HepG2 (cell line): ENCODE measurements at regions not wholly inside any gene's neighbourhood (a gene's known extent, or its start where the extent isn't known, plus 50 kb on each side); places are given as distances from the start of the nearest gene placed in this dataset.

ENCODE experiments used
- EEA1 ChIP-seq: sonication (generic); formaldehyde crosslinking; IDR thresholded peaks from 2 replicates; pipeline ENCODE4 v1.5.1; 2020; ENCODE audit warnings: mild to moderate bottlenecking, missing genetic modification reagents, borderline replicate concordance
- HCFC1 ChIP-seq: fragments of 150-350 bp; IDR thresholded peaks from 2 replicates; pipeline ENCODE4 v1.6.1; 2014; ENCODE audit warnings: low read depth, low read length
- KLF15 ChIP-seq: sonication (generic); formaldehyde crosslinking; IDR thresholded peaks from 2 replicates; pipeline ENCODE4 v1.8.1; 2023; ENCODE audit warnings: borderline replicate concordance, mild to moderate bottlenecking, inconsistent platforms, missing genetic modification reagents, mixed read lengths
- KMT2B ChIP-seq: IDR thresholded peaks from 2 replicates; pipeline ENCODE4 v1.6.1; 2016; ENCODE audit warnings: missing genetic modification reagents, missing compliant biosample characterization
- SIX1 ChIP-seq: sonication (generic); formaldehyde crosslinking; IDR thresholded peaks from 2 replicates; pipeline ENCODE4 v1.4.0; 2020; ENCODE audit warnings: missing genetic modification reagents, borderline replicate concordance
- ZNF33B ChIP-seq: sonication (generic); formaldehyde crosslinking; IDR thresholded peaks from 2 replicates; pipeline ENCODE4 v1.5.1; 2020; ENCODE audit warnings: mild to moderate bottlenecking, missing genetic modification reagents
- TF ChIP-seq, protein P1 (sequence below), 2 experiments: sonication (generic) in 1 of 2; formaldehyde crosslinking in 1 of 2; IDR thresholded peaks; 2 replicates each; pipeline versions ENCODE4 v1.6.1 to v1.9.0; 2014 to 2022; ENCODE audit warnings: antibody characterized with exemption in 1 of 2, borderline replicate concordance in 1 of 2, inconsistent platforms in 1 of 2, low read depth in 1 of 2, missing genetic modification reagents in 1 of 2

DNA sequence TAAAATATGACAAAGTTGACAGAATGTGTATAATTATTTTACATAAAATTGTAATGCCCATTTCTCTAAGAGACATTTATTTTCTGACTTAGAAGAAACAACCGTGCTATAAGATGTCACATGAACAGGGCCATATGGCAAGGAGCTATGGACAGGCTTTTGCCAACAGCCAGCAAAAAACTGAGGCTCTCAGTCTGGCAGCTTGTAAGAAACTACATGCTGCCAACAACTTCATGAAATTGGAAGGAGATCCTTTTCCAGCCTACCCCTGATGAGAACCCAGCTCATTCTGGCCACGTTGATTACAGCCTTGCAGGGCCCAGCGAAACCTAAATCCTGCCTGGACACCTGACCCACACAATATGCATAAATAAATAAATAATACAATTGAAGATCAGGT lies 250.3 kb upstream of the ARSJ start (continued):
- TF ChIP-seq, protein P1, sequence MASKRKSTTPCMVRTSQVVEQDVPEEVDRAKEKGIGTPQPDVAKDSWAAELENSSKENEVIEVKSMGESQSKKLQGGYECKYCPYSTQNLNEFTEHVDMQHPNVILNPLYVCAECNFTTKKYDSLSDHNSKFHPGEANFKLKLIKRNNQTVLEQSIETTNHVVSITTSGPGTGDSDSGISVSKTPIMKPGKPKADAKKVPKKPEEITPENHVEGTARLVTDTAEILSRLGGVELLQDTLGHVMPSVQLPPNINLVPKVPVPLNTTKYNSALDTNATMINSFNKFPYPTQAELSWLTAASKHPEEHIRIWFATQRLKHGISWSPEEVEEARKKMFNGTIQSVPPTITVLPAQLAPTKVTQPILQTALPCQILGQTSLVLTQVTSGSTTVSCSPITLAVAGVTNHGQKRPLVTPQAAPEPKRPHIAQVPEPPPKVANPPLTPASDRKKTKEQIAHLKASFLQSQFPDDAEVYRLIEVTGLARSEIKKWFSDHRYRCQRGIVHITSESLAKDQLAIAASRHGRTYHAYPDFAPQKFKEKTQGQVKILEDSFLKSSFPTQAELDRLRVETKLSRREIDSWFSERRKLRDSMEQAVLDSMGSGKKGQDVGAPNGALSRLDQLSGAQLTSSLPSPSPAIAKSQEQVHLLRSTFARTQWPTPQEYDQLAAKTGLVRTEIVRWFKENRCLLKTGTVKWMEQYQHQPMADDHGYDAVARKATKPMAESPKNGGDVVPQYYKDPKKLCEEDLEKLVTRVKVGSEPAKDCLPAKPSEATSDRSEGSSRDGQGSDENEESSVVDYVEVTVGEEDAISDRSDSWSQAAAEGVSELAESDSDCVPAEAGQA (IDR thresholded peaks at IDR 0.05; ENCODE audit: low read depth) = no peak
- TF ChIP-seq, protein P1 (CRISPR knock-in tag; IDR thresholded peaks at IDR 0.05; ENCODE audit: borderline replicate concordance) = no peak
- no peak for TF ChIP-seq ZNF33B (CRISPR knock-in tag)
- no peak for TF ChIP-seq SIX1 (CRISPR knock-in tag)
- no peak for TF ChIP-seq EEA1 (CRISPR knock-in tag)
- TF ChIP-seq HCFC1 = no peak
- TF ChIP-seq KLF15 (CRISPR knock-in tag) = no peak
- TF ChIP-seq KMT2B (CRISPR knock-in tag) = no peak
